Heart right ventricle (tissue), 16 donors: ENCODE measurements at regions not wholly inside any gene's neighbourhood (a gene's known extent, or its start where the extent isn't known, plus 50 kb on each side); places are given as distances from the start of the nearest gene placed in this dataset.
A peak's percentile ranks its signal among the peaks of the same experiment; 100 is the strongest.

Source experiments
- ATAC-seq, 8 donors: fragments of 200-7000 bp; cut with Tn5 transposase; one replicate each; pipeline ENCODE4 v1.9.1; 2020; ENCODE audit warnings: mild to moderate bottlenecking in 8 of 8, moderate library complexity in 8 of 8, moderate number of reproducible peaks in 1 of 8
- DNase-seq, 2 donors: peaks; one replicate each; pipeline ENCODE4 v3.0.0-alpha.2; 2020
- H3K27ac ChIP-seq, 10 donors: fragments of 200-600 bp; sonication (generic) in 2 of 10; one replicate each; pipeline versions ENCODE4 v1.5.0 to v1.8.0; 2020 to 2022; ENCODE audit warnings: mild to moderate bottlenecking in 3 of 10
- H3K27me3 ChIP-seq, 7 donors: fragments of 200-600 bp; one replicate each; pipeline ENCODE4 v1.8.0; 2021 to 2022; ENCODE audit warnings: mild to moderate bottlenecking in 2 of 7
- H3K36me3 ChIP-seq, 9 donors: fragments of 200-600 bp; sonication (generic) in 1 of 9; one replicate each; pipeline versions ENCODE4 v1.5.0 to v1.8.0; 2020 to 2022; ENCODE audit warnings: mild to moderate bottlenecking in 2 of 9
- H3K4me1 ChIP-seq, 9 donors: fragments of 200-600 bp; sonication (generic) in 1 of 9; one replicate each; pipeline versions ENCODE4 v1.5.0 to v1.8.0; 2020 to 2022; ENCODE audit warnings: mild to moderate bottlenecking in 4 of 9
- H3K4me3 ChIP-seq, 10 donors: fragments of 200-600 bp; sonication (generic) in 2 of 10; one replicate each; pipeline versions ENCODE4 v1.5.0 to v1.8.0; 2020 to 2022; ENCODE audit warnings: mild to moderate bottlenecking in 7 of 10, moderate library complexity in 2 of 10
- H3K9me3 ChIP-seq, 11 donors: fragments of 200-600 bp in 10 of 11; sonication (generic) in 2 of 11; one replicate each; pipeline versions ENCODE4 v1.5.0 to v1.8.0; 2013 to 2022; ENCODE audit warnings: mild to moderate bottlenecking in 2 of 11, control low read depth in 1 of 11, moderate library complexity in 1 of 11
- CTCF ChIP-seq, 9 donors: fragments of 200-600 bp; sonication (generic) in 2 of 9; IDR thresholded peaks; one replicate each; pipeline versions ENCODE4 v1.5.0 to v1.8.0; 2021 to 2022; ENCODE audit warnings: antibody characterized with exemption in 9 of 9, mild to moderate bottlenecking in 5 of 9, moderate library complexity in 1 of 9
- WGBS, 2 donors: extraction: QIAGEN DNeasy Blood & Tissue Kit; methylation state at CpG; one replicate each; pipeline ENCODE4 v1.1.7; 2013; ENCODE audit warnings: inconsistent platforms in 1 of 2; 5-methylcytosine and 5-hydroxymethylcytosine counted together
- intact Hi-C, 10 donors: fragments of 100-400 bp; cut with DNase I; formaldehyde crosslinking; loops; one replicate each; pipeline versions ENCODE4 v1.11.1 to v1.14.2; 2022
- donor health status: Arrhythmogenic right ventricular cardiomyopathy.
- donor health status: ischemic (EF 13 %, LVEDD 7.1; RV severe dilation, severe dysfunction).
- donor health status: healthy with polysubstance abuse.
- donor health status: DM: no; HTN: yes; CAD: no.
- donor health status: DM: no; HTN: no; CAD: no.
- donor health status: ischemic (EF 25% LVEDD 6.9; RV normal size, moderate dysfunction).
- donor health status: ischemic (EF 25% LVEDD 5.7; RV mildly dilated, moderate dysfunction).
- donor health status: healthy.
- donor health status: DM: yes; HTN: yes; CAD: no.
- donor health status: Ischemic cardiomyopathy.
- donor health status: ischemic (EF 35%, LVEDD 5.7; RV mildly dilated, moderate dysfunction).
- donor health status: nonischemic (EF 11% LVEDD 7.7; RV severe dilation, severe dysfunction).
- donor health status: DM: yes; HTN: yes; CAD: no.
- donor health status: PGD.
- donor health status: ischemic (EF 29% LVEDD 5.4; RV normal size, mild dysfunction).
- donor health status: nonischemic (EF 23%, LVEDD 6.1; RV moderate dilation, normal function).

DNA sequence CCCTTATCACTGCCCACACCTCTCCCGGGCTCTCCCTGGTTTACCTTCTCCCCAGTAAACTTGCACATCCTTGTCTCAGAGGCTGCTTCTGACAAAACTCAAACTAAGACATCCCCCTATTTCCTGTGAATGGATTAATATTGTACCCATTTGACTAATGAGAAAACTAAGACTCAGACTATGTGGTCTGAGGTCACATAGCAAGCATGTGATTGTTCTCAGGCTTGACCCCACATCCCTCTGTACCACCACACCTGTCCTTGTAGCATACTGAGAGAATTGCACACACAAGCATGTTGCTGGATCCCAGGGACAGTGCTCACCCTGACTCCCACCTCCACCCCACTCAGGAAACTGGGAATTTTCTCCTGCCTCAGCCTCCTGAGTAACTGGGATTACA is 90.7 kb upstream of the HES1 start:
- intact Hi-C loops: no loop called here
- 98 to 100% methylated on average over 1 of the region's 1 CpG for WGBS, 2 donors

GRCh38 chr3:194045919-194046318 is 90.0 kb upstream of the HES1 start:
- Histone ChIP-seq H3K27ac (no peak overlapping the region), H3K4me3 (no peak overlapping the region), H3K4me1 (peaks cover 0 to 29% (median 13%) of the 10 kb centered on the region in 9 donors), H3K27me3 (peaks cover 0 to 3% (median 0%) of the 10 kb centered on the region in 7 donors), H3K9me3 (peaks cover 0 to 10% (median 6%) of the 10 kb centered on the region in 11 donors), H3K36me3 (no peaks in the 10 kb centered on the region)
- no peak for DNase-seq
- intact Hi-C loops: no loop called here
- no peak for TF ChIP-seq CTCF (IDR thresholded peaks at IDR 0.05)
- WGBS, 2 donors: 94 to 99% methylated on average over 2 of the region's 2 CpGs
- ATAC-seq: no peak

More for the DNA sequence above, 90.7 kb upstream of the HES1 start:
- DNase-seq (no peak), ATAC-seq (no peak)
- Histone ChIP-seq H3K27me3 (peaks cover 0 to 4% (median 0%) of the 10 kb centered on the region in 7 donors), H3K4me1 (peaks cover 0 to 29% (median 15%) of the 10 kb centered on the region in 9 donors), H3K4me3 (no peak overlapping the region), H3K9me3 (peaks cover 0 to 4% (median 0%) of the 10 kb centered on the region in 11 donors), H3K36me3 (no peaks in the 10 kb centered on the region), H3K27ac (no peak overlapping the region)
- no peak for TF ChIP-seq CTCF (IDR thresholded peaks at IDR 0.05)

DNA sequence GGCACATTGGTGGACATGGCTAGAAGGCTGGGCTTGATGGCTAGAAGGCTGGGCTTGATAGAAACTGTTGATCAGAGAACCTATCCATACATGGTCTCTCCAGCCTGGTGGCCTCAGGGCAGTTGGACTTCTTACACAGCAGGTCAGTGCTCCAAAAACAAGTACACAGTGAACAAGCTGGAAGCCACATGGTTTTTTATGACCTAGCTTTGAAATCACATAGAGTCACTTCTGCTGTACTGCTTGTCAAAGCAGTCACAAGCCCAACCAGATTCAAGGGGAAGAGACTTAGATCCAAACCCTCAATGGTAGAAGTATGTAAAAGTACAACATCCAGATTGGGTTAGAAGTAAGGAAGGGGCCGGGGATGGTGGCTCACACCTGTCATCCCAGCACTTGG is 89.4 kb upstream of the HES1 start:
- TF ChIP-seq CTCF (IDR thresholded peaks at IDR 0.05): no peak
- peak overlapping the region in 3 of 10 donors; percentile 2 to 67 (median 55) for H3K27ac ChIP-seq
- no peak overlapping the region for H3K4me3 ChIP-seq
- DNase-seq: no peak
- ATAC-seq: peak in 2 of 8 donors; percentile 20 to 39
- H3K4me1 ChIP-seq: peaks cover 0 to 29% (median 13%) of the 10 kb centered on the region in 9 donors
- peaks cover 0 to 16% (median 12%) of the 10 kb centered on the region in 11 donors for H3K9me3 ChIP-seq
- WGBS, 2 donors: 95 to 96% methylated on average over 1 of the region's 1 CpG
- peaks cover 0 to 3% (median 0%) of the 10 kb centered on the region in 7 donors for H3K27me3 ChIP-seq
- intact Hi-C loops: no loop called here
- no peaks in the 10 kb centered on the region for H3K36me3 ChIP-seq

GRCh38 chr3:194046995-194047645 is 88.8 kb upstream of the HES1 start:
- ATAC-seq: peak; percentile 84 to 99 (median 92)
- no peak for TF ChIP-seq CTCF (IDR thresholded peaks at IDR 0.05)

More at GRCh38 chr3:194046995-194047645, 88.8 kb upstream of the HES1 start:
- DNase-seq: peak; percentile 74
- Histone ChIP-seq H3K27me3 (peaks cover 0 to 3% (median 0%) of the 10 kb centered on the region in 7 donors), H3K27ac (peak overlapping the region in 6 of 10 donors; percentile 2 to 67 (median 55)), H3K9me3 (peaks cover 0 to 18% (median 12%) of the 10 kb centered on the region in 11 donors), H3K36me3 (no peaks in the 10 kb centered on the region), H3K4me3 (no peak overlapping the region), H3K4me1 (peaks cover 0 to 29% (median 13%) of the 10 kb centered on the region in 9 donors)
- intact Hi-C loops: no loop called here
- 13 to 18% methylated on average over 4 of the region's 4 CpGs for WGBS, 2 donors
